ENCODE measurements at regions not wholly inside any gene's neighbourhood (a gene's known extent, or its start where the extent isn't known, plus 50 kb on each side); places are given as distances from the start of the nearest gene placed in this dataset.

- TF ChIP-seq CTCF (IDR thresholded peaks at IDR 0.05), result no peak
- TF ChIP-seq POLR2A (IDR thresholded peaks at IDR 0.05), result no peak
- TF ChIP-seq POLR2AphosphoS5 (IDR thresholded peaks at IDR 0.05), result no peak
These were observed 195.7 kb downstream of the LPIN1 start for GRCh38 chr2:11942178-11942569.
